Naive thymus-derived CD8-positive, alpha-beta T cell (primary cell): ENCODE measurements at regions not wholly inside any gene's neighbourhood (a gene's known extent, or its start where the extent isn't known, plus 50 kb on each side); places are given as distances from the start of the nearest gene placed in this dataset.
"Not testable (repeated sequence)": the region's sequence is repeated elsewhere in the genome, so short reads cannot be mapped to it uniquely, and the experiment has no call there.

Source experiments
- ATAC-seq, 2 donors: fragments of 150-1000 bp; cut with Tn5 transposase in 1 of 2; sonication (Bioruptor Pico), chemical (Tn5 transposase) in 1 of 2; 1 replicate in 1 of 2; 2 replicates in 1 of 2; pipeline ENCODE4 v1.10.0; 2021; ENCODE audit warnings: mild to moderate bottlenecking in 2 of 2, moderate library complexity in 2 of 2
- POLR2A ChIA-PET: fragments of 350-600 bp; sonication (Branson Sonifier 250); formaldehyde crosslinking; loops from one replicate; lab custom pipeline; 2021; ENCODE audit warnings: antibody characterized with exemption; lab: Charles Lee
- DNase-seq, 10 donors: peaks; one replicate each; pipeline versions ENCODE4 v3.0.0 to v3.0.0-alpha.2; 2020 to 2022
- H3K27ac Mint-ChIP-seq, 10 donors: one replicate each; pipeline ENCODE4 v1.8.0; 2020 to 2022; ENCODE audit warnings: mild to moderate bottlenecking in 10 of 10, mixed read lengths in 10 of 10, moderate library complexity in 4 of 10, inconsistent platforms in 1 of 10
- H3K27me3 Mint-ChIP-seq, 5 donors: one replicate each; pipeline ENCODE4 v1.8.0; 2021 to 2022; ENCODE audit warnings: mixed read lengths in 5 of 5
- H3K36me3 Mint-ChIP-seq, 3 donors: one replicate each; pipeline ENCODE4 v1.8.0; 2020 to 2022; ENCODE audit warnings: mixed read lengths in 3 of 3, mild to moderate bottlenecking in 2 of 3, inconsistent platforms in 1 of 3
- H3K4me1 Mint-ChIP-seq, 4 donors: one replicate each; pipeline ENCODE4 v1.8.0; 2021 to 2022; ENCODE audit warnings: mixed read lengths in 4 of 4
- H3K4me3 Mint-ChIP-seq, 10 donors: one replicate each; pipeline ENCODE4 v1.8.0; 2020 to 2022; ENCODE audit warnings: mild to moderate bottlenecking in 10 of 10, mixed read lengths in 10 of 10, moderate library complexity in 6 of 10, inconsistent platforms in 1 of 10
- H3K9me3 Mint-ChIP-seq, 9 donors: one replicate each; pipeline ENCODE4 v1.8.0; 2020 to 2022; ENCODE audit warnings: mixed read lengths in 9 of 9, mild to moderate bottlenecking in 3 of 9, inconsistent platforms in 1 of 9, moderate library complexity in 1 of 9

DNA sequence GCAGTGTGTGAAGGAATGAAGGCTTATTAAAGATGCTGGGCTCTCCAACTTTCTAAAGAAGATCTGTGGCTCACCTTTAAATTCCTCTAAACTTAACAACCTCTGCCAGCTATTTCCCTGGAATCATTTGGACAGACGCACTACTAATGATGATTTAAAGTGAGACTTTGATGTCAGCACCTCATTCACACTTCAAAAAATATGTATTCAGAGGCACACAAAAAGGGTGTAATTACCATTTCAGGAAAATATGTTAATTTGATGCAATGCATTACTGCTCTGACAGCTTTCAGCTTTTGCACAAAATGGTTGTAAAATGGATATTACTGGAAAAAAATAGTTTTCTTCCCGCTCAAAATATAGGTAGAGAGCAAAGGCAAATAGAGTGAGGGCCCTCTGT lies 423.9 kb upstream of the ASIC2 start:
- Mint-ChIP-seq H3K27ac (no peak overlapping the region), H3K4me1 (no peaks in the 10 kb centered on the region), H3K4me3 (no peak overlapping the region), H3K36me3 (no peaks in the 10 kb centered on the region), H3K9me3 (no peaks in the 10 kb centered on the region), H3K27me3 (peaks cover 6 to 45% (median 15%) of the 10 kb centered on the region in 5 donors)
- POLR2A ChIA-PET = no interaction called here
- no peak for ATAC-seq
- no peak for DNase-seq

DNA sequence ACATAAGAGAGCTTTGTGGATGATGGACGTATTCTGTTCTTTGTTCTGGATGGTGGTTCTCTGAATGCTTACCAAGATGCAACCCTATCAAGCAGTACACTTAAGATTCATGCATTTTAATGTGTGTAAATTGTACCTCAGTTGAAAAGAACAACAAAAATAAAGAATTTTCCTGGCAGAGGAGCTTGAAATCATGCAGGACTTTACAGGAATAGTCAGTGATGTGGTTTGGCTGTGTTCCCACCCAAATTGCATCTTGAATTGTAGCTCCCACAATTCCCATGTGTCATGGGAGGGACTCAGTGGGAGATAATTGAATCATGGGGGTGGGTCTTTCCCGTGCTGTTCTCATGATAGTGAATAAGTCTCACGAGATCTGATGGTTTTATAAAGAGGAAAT lies 430.6 kb upstream of the ASIC2 start:
- DNase-seq, POLR2A ChIA-PET, H3K4me3 Mint-ChIP-seq, H3K9me3 Mint-ChIP-seq, ATAC-seq, H3K27ac Mint-ChIP-seq, H3K4me1 Mint-ChIP-seq, H3K36me3 Mint-ChIP-seq: not testable (repeated sequence)
- peaks cover 10 to 62% (median 16%) of the 10 kb centered on the region in 5 donors for H3K27me3 Mint-ChIP-seq

- Mint-ChIP-seq H3K36me3 (no peaks in the 10 kb centered on the region), H3K27me3 (peaks cover 13 to 62% (median 19%) of the 10 kb centered on the region in 5 donors), H3K4me3 (no peak overlapping the region), H3K4me1 (no peaks in the 10 kb centered on the region), H3K27ac (peak overlapping the region in 1 of 10 donors; percentile 14), H3K9me3 (peaks cover 0 to 2% (median 0%) of the 10 kb centered on the region in 9 donors)
- ATAC-seq (no peak), DNase-seq (no peak)
- POLR2A ChIA-PET = no interaction called here
These were observed 432.7 kb upstream of the ASIC2 start for GRCh38 chr17:33725675-33726271.

DNA sequence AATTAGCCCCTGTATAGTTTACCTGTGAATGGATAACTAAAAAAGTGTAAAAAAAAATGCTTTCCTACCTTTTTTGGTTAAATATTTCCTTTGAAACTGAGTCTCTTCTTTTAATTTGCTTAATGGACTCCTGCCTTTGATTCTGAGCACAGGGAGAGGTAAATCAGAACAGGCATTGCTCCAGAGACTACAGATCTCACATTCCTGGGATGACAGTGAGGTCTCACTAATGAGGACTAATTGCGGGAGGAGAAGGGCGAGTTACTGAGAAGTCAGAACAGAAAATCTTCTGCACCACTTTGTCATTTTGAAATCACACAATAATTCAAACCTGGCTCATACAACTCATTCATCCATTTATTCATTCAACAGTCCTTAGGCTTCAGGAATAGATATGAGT lies 437.0 kb upstream of the ASIC2 start:
- POLR2A ChIA-PET = no interaction called here
- H3K36me3 Mint-ChIP-seq = peaks cover 0 to 11% (median 0%) of the 10 kb centered on the region in 3 donors
- no peak for ATAC-seq
- peaks cover 9 to 57% (median 29%) of the 10 kb centered on the region in 5 donors for H3K27me3 Mint-ChIP-seq
- DNase-seq = no peak
- no peak overlapping the region for H3K27ac Mint-ChIP-seq
- H3K4me3 Mint-ChIP-seq = no peak overlapping the region
- peaks cover 0 to 19% (median 4%) of the 10 kb centered on the region in 9 donors for H3K9me3 Mint-ChIP-seq
- no peaks in the 10 kb centered on the region for H3K4me1 Mint-ChIP-seq

DNA sequence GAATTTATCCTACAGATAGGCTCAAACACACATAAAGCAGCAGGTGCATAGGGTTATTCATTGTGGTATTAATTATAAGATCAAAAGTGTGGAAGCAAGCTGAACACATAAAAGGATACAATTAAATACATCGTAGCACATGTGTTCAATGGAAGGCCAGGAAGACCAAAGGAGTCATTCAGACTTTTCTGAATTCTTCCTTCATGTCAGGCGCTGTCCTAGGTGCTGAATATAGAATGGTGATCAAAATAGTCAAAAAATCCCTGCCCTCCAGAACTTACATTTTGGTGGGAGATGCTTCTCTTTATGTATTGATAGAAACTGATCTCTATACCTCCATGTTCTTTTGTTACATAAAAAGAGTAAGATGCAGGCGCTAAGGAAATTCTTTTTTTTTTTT lies 439.0 kb upstream of the ASIC2 start:
- DNase-seq (no peak), ATAC-seq (no peak)
- no peak overlapping the region for H3K4me3 Mint-ChIP-seq
- peaks cover 0 to 19% (median 6%) of the 10 kb centered on the region in 9 donors for H3K9me3 Mint-ChIP-seq
- POLR2A ChIA-PET = no interaction called here
- H3K36me3 Mint-ChIP-seq = peaks cover 0 to 13% (median 0%) of the 10 kb centered on the region in 3 donors
- no peak overlapping the region for H3K27ac Mint-ChIP-seq
- peaks cover 10 to 60% (median 37%) of the 10 kb centered on the region in 5 donors for H3K27me3 Mint-ChIP-seq
- H3K4me1 Mint-ChIP-seq = no peaks in the 10 kb centered on the region

DNA sequence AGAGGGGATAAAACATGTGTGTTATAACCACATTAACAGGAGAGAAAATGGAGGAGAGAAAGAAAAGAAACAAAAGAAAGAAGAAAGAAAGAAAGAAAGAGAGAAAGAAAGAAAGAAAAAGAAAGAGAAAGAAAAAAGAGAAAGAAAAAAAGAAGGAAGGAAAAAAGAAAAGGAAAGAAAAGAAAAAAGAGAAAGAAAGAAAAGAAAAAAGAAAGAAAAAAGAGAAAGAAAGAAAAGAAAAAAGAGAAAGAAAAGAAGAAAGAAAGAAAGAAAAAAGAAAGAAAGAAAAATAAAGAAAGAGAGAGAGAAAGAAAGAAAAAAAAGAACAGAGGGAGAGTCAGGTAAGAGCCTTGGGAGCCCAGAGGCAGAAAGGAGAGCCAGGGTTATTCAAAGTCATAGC lies 446.6 kb upstream of the ASIC2 start:
- no peak overlapping the region for H3K4me3 Mint-ChIP-seq
- peaks cover 0 to 5% (median 0%) of the 10 kb centered on the region in 9 donors for H3K9me3 Mint-ChIP-seq
- H3K4me1 Mint-ChIP-seq = no peaks in the 10 kb centered on the region
- H3K36me3 Mint-ChIP-seq = peaks cover 0 to 6% (median 0%) of the 10 kb centered on the region in 3 donors
- peaks cover 10 to 80% (median 31%) of the 10 kb centered on the region in 5 donors for H3K27me3 Mint-ChIP-seq
- POLR2A ChIA-PET = no interaction called here
- ATAC-seq (no peak), DNase-seq (no peak)
- no peak overlapping the region for H3K27ac Mint-ChIP-seq

- POLR2A ChIA-PET = no interaction called here
- peaks cover 15 to 57% (median 25%) of the 10 kb centered on the region in 5 donors for H3K27me3 Mint-ChIP-seq
- ATAC-seq = no peak
- H3K36me3 Mint-ChIP-seq = no peaks in the 10 kb centered on the region
- H3K9me3 Mint-ChIP-seq = peaks cover 0 to 2% (median 0%) of the 10 kb centered on the region in 9 donors
- H3K27ac Mint-ChIP-seq = no peak overlapping the region
- H3K4me3 Mint-ChIP-seq = no peak overlapping the region
- no peaks in the 10 kb centered on the region for H3K4me1 Mint-ChIP-seq
- no peak for DNase-seq
These were observed 452.1 kb upstream of the ASIC2 start for GRCh38 chr17:33745047-33745760.

GRCh38 chr17:33749171-33749570 lies 456.1 kb upstream of the ASIC2 start:
- Mint-ChIP-seq H3K4me1 (peaks cover 1 to 12% (median 8%) of the 10 kb centered on the region in 4 donors), H3K27me3 (peaks cover 17 to 61% (median 28%) of the 10 kb centered on the region in 5 donors), H3K27ac (no peak overlapping the region), H3K36me3 (no peaks in the 10 kb centered on the region), H3K9me3 (peaks cover 0 to 6% (median 0%) of the 10 kb centered on the region in 9 donors), H3K4me3 (no peak overlapping the region)
- DNase-seq = no peak
- no peak for ATAC-seq
- POLR2A ChIA-PET = no interaction called here

DNA sequence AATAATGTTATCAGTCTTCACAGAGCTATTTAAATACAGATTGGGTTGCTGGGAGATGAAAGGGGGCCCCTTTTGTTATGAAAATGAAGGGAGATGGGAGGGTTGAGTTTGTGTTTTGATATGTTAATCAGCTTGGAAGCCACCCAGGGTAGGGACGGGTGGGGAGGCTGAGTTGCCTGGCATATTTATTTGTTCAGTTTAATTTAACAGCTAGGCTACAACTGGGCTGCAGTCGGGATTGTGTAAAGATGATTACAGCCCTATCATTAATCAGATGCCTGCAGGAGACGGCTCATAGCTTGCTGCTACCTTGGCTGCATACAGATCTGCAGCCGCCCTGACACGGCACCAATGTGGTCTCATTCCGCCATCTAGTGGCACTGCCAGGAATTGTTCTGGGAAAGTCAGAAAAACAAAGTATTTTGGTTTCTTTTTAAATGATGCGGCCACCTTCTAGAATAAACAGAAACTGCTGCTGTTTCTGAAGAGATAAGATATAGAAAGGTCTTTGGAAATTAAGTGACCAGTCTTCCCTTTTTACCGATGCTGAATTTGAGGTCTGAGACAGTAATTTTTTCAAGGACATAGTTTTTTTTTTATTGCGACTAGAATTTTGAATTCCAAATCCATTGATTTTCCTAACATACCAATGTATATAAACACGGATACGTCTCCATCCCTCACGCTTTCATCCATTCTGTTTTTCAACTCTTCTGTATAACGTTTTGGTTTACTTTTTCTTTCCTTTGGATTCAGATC lies 458.0 kb upstream of the ASIC2 start:
- H3K27me3 Mint-ChIP-seq = peaks cover 22 to 73% (median 36%) of the 10 kb centered on the region in 5 donors
- peaks cover 0 to 14% (median 0%) of the 10 kb centered on the region in 9 donors for H3K9me3 Mint-ChIP-seq
- no peak overlapping the region for H3K27ac Mint-ChIP-seq
- DNase-seq (peak; percentile 26 to 73 (median 53)), ATAC-seq (peak; percentile 51 to 57)
- H3K36me3 Mint-ChIP-seq = peaks cover 0 to 3% (median 0%) of the 10 kb centered on the region in 3 donors
- peaks cover 1 to 12% (median 8%) of the 10 kb centered on the region in 4 donors for H3K4me1 Mint-ChIP-seq
- peak overlapping the region in 6 of 10 donors; percentile 0 to 46 (median 35) for H3K4me3 Mint-ChIP-seq
- POLR2A ChIA-PET = no interaction called here

GRCh38 chr17:33751702-33752065 lies 458.6 kb upstream of the ASIC2 start:
- Mint-ChIP-seq H3K27ac (no peak overlapping the region), H3K36me3 (peaks cover 0 to 3% (median 0%) of the 10 kb centered on the region in 3 donors), H3K9me3 (peaks cover 0 to 14% (median 0%) of the 10 kb centered on the region in 9 donors), H3K4me1 (peaks cover 1 to 12% (median 8%) of the 10 kb centered on the region in 4 donors), H3K4me3 (peak overlapping the region in 5 of 10 donors; percentile 0 to 46 (median 33)), H3K27me3 (peaks cover 22 to 73% (median 36%) of the 10 kb centered on the region in 5 donors)
- DNase-seq = no peak
- POLR2A ChIA-PET = no interaction called here
- ATAC-seq = no peak

DNA sequence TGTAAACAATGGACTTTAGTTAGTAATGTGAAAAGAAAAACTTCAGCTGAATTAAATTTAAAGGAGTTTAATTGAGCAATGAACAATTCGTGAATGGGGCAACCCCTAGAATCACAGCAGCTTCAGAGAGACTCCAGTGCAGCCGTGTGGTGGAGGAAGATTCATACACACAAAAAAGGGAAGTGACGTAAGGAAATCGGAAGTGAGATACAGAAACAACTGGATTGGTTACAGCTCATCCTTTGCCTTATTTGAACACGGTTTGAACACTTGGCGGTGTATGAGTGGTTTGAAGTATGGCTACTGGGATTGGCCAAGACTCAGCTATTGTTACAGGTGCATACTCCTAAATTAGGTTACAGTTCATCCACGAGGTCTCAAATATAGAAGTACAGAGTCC lies 460.4 kb upstream of the ASIC2 start:
- no peak for ATAC-seq
- no peak for DNase-seq
- no peak overlapping the region for H3K4me3 Mint-ChIP-seq
- POLR2A ChIA-PET = no interaction called here
- H3K4me1 Mint-ChIP-seq = peaks cover 1 to 12% (median 8%) of the 10 kb centered on the region in 4 donors
- no peak overlapping the region for H3K27ac Mint-ChIP-seq
- H3K9me3 Mint-ChIP-seq = peaks cover 0 to 14% (median 0%) of the 10 kb centered on the region in 9 donors
- H3K36me3 Mint-ChIP-seq = peaks cover 0 to 3% (median 0%) of the 10 kb centered on the region in 3 donors
- peaks cover 23 to 63% (median 33%) of the 10 kb centered on the region in 5 donors for H3K27me3 Mint-ChIP-seq

- Mint-ChIP-seq H3K27me3 (peaks cover 13 to 47% (median 26%) of the 10 kb centered on the region in 5 donors), H3K36me3 (peaks cover 0 to 3% (median 0%) of the 10 kb centered on the region in 3 donors), H3K27ac (no peak overlapping the region), H3K9me3 (peaks cover 0 to 14% (median 0%) of the 10 kb centered on the region in 9 donors), H3K4me1 (peaks cover 1 to 6% (median 6%) of the 10 kb centered on the region in 4 donors), H3K4me3 (no peak overlapping the region)
- DNase-seq = no peak
- no peak for ATAC-seq
- POLR2A ChIA-PET = no interaction called here
These were observed 462.9 kb upstream of the ASIC2 start for GRCh38 chr17:33756021-33756420.
